HFF-Myc (cell line): ENCODE measurements at regions not wholly inside any gene's neighbourhood (a gene's known extent, or its start where the extent isn't known, plus 50 kb on each side); places are given as distances from the start of the nearest gene placed in this dataset.

ENCODE experiments used
- DNase-seq: peaks from one replicate; pipeline ENCODE4 v3.0.0-alpha.2; 2011; ENCODE audit warnings: low read depth; ENCODE audit errors: extremely low read depth
- H3K4me3 ChIP-seq: replicated peaks from 2 replicates; pipeline ENCODE4 v1.5.1; 2011; ENCODE audit warnings: low read depth, mild to moderate bottlenecking, control low read depth, low read length
- CTCF ChIP-seq: IDR thresholded peaks from 2 replicates; pipeline ENCODE4 v1.5.1; 2012; ENCODE audit warnings: mild to moderate bottlenecking, low read depth, low read length, control low read depth; ENCODE audit errors: missing control alignments

- no peak for DNase-seq
- no peak for TF ChIP-seq CTCF
- H3K4me3 ChIP-seq = no peak overlapping the region
Measured at GRCh38 chr20:57094991-57095390, 171.4 kb downstream of the BMP7 start.

- H3K4me3 ChIP-seq = no peak overlapping the region
- TF ChIP-seq CTCF = no peak
- no peak for DNase-seq
Measured at GRCh38 chr20:57095426-57095825, 171.0 kb downstream of the BMP7 start.

- H3K4me3 ChIP-seq = no peak overlapping the region
- DNase-seq = no peak
- TF ChIP-seq CTCF = no peak
Measured at GRCh38 chr20:57097245-57097915, 169.1 kb downstream of the BMP7 start.

- no peak overlapping the region for H3K4me3 ChIP-seq
- no peak for TF ChIP-seq CTCF
- no peak for DNase-seq
Measured at GRCh38 chr20:57102160-57102559, 164.3 kb downstream of the BMP7 start.

- TF ChIP-seq CTCF = no peak
- no peak overlapping the region for H3K4me3 ChIP-seq
- DNase-seq = no peak
Measured at GRCh38 chr20:57102566-57102965, 163.9 kb downstream of the BMP7 start.

- DNase-seq = no peak
- H3K4me3 ChIP-seq = no peak overlapping the region
Measured at GRCh38 chr20:57103146-57103800, 163.2 kb downstream of the BMP7 start.

More at GRCh38 chr20:57103146-57103800, 163.2 kb downstream of the BMP7 start:
- no peak for TF ChIP-seq CTCF
